H9 (cell line): ENCODE measurements at regions not wholly inside any gene's neighbourhood (a gene's known extent, or its start where the extent isn't known, plus 50 kb on each side); places are given as distances from the start of the nearest gene placed in this dataset.

ENCODE experiments used
- DNase-seq: peaks from one replicate; pipeline ENCODE4 v3.0.0-alpha.2; 2017
- H2AFZ ChIP-seq: one replicate; pipeline ENCODE4 v1.6.1; 2013; ENCODE audit warnings: mild to moderate bottlenecking, low read length, control low read depth, moderate library complexity
- H2AK5ac ChIP-seq: 2 replicates; pipeline ENCODE4 v1.6.1; 2013; ENCODE audit warnings: low read length, control low read depth, mixed read lengths; ENCODE audit not compliant: insufficient read length
- H2BK120ac ChIP-seq: one replicate; pipeline ENCODE4 v1.6.1; 2013; ENCODE audit warnings: low read depth, mild to moderate bottlenecking, low read length, control low read depth, inconsistent platforms; ENCODE audit not compliant: poor library complexity, severe bottlenecking
- H2BK12ac ChIP-seq: 2 replicates; pipeline ENCODE4 v1.6.1; 2013; ENCODE audit warnings: low read length, control low read depth, mixed read lengths, low read depth; ENCODE audit not compliant: insufficient read length
- H2BK15ac ChIP-seq: 2 replicates; pipeline ENCODE4 v1.6.1; 2013; ENCODE audit warnings: low read depth, low read length, control low read depth
- H2BK20ac ChIP-seq: one replicate; pipeline ENCODE4 v1.6.1; 2013; ENCODE audit warnings: low read depth, mild to moderate bottlenecking, low read length, control low read depth, inconsistent platforms; ENCODE audit not compliant: poor library complexity, severe bottlenecking
- H2BK5ac ChIP-seq: 2 replicates; pipeline ENCODE4 v1.6.1; 2013; ENCODE audit warnings: low read length, control low read depth, mixed read lengths; ENCODE audit not compliant: insufficient read length
- H3K14ac ChIP-seq: 2 replicates; pipeline ENCODE4 v1.6.1; 2013; ENCODE audit warnings: low read length, control low read depth; ENCODE audit not compliant: insufficient read depth
- H3K18ac ChIP-seq: 2 replicates; pipeline ENCODE4 v1.6.1; 2013; ENCODE audit warnings: low read depth, mild to moderate bottlenecking, mixed read lengths, low read length, control low read depth; ENCODE audit not compliant: insufficient read length
- H3K23ac ChIP-seq: 2 replicates; pipeline ENCODE4 v1.6.1; 2013; ENCODE audit warnings: low read length, control low read depth, mixed read lengths, low read depth; ENCODE audit not compliant: insufficient read length
- H3K23me2 ChIP-seq: 2 replicates; pipeline ENCODE4 v1.6.1; 2013; ENCODE audit warnings: low read depth, mild to moderate bottlenecking, mixed read lengths, low read length, control low read depth; ENCODE audit not compliant: insufficient read length, poor library complexity, severe bottlenecking
- H3K27ac ChIP-seq: 2 replicates; pipeline ENCODE4 v1.5.1; 2013; ENCODE audit warnings: low read length, control low read depth, mixed read lengths, low read depth; ENCODE audit not compliant: insufficient read length
- H3K27me3 ChIP-seq: 2 replicates; pipeline ENCODE4 v1.6.1; 2013; ENCODE audit warnings: low read length, control low read depth, inconsistent platforms; ENCODE audit not compliant: insufficient read depth
- H3K4ac ChIP-seq: 2 replicates; pipeline ENCODE4 v1.6.1; 2013; ENCODE audit warnings: low read depth, mild to moderate bottlenecking, control low read depth, inconsistent platforms, low read length, moderate library complexity
- H3K4me1 ChIP-seq: 2 replicates; pipeline ENCODE4 v1.6.1; 2013; ENCODE audit warnings: low read length, control low read depth, inconsistent platforms; ENCODE audit not compliant: insufficient read depth
- H3K4me2 ChIP-seq: 2 replicates; pipeline ENCODE4 v1.6.1; 2013; ENCODE audit warnings: low read length, control low read depth, mixed read lengths; ENCODE audit not compliant: insufficient read length, insufficient read depth
- H3K56ac ChIP-seq: 2 replicates; pipeline ENCODE4 v1.6.1; 2013; ENCODE audit warnings: low read depth, mild to moderate bottlenecking, mixed read lengths, low read length, control low read depth; ENCODE audit not compliant: insufficient read length
- H3K79me1 ChIP-seq: 2 replicates; pipeline ENCODE4 v1.6.1; 2013; ENCODE audit warnings: low read depth, mild to moderate bottlenecking, moderate library complexity, low read length, control low read depth, inconsistent platforms; ENCODE audit not compliant: insufficient read depth, poor library complexity, severe bottlenecking
- H3K79me2 ChIP-seq: 2 replicates; pipeline ENCODE4 v1.6.1; 2013; ENCODE audit warnings: low read length, control low read depth, inconsistent platforms; ENCODE audit not compliant: insufficient read depth
- H3K9ac ChIP-seq: 2 replicates; pipeline ENCODE4 v1.6.1; 2013; ENCODE audit warnings: low read length, control low read depth, mixed read lengths; ENCODE audit not compliant: insufficient read length; ENCODE audit errors: extremely low read depth
- H3K9me3 ChIP-seq: one replicate; pipeline ENCODE4 v1.6.1; 2013; ENCODE audit warnings: low read depth, low read length, inconsistent platforms; ENCODE audit not compliant: control insufficient read depth
- H3T11ph ChIP-seq: one replicate; pipeline ENCODE4 v1.6.1; 2013; ENCODE audit warnings: mild to moderate bottlenecking, low read length, control low read depth, inconsistent platforms
- H4K20me1 ChIP-seq: one replicate; pipeline ENCODE4 v1.6.1; 2013; ENCODE audit not compliant: control insufficient read depth, insufficient read length, insufficient read depth
- H4K5ac ChIP-seq: 2 replicates; pipeline ENCODE4 v1.6.1; 2013; ENCODE audit warnings: low read depth, mild to moderate bottlenecking, mixed read lengths, low read length, control low read depth; ENCODE audit not compliant: insufficient read length
- H4K8ac ChIP-seq: replicated peaks from 2 replicates; pipeline ENCODE4 v1.6.1; 2013; ENCODE audit warnings: low read length, control low read depth, mixed read lengths, low read depth; ENCODE audit not compliant: insufficient read length
- H4K91ac ChIP-seq: 2 replicates; pipeline ENCODE4 v1.6.1; 2013; ENCODE audit warnings: low read depth, mild to moderate bottlenecking, moderate library complexity, mixed read lengths, low read length, control low read depth; ENCODE audit not compliant: insufficient read length
- H3K27ac Mint-ChIP-seq, 3 experiments: 2 replicates in 2 of 3; 3 replicates in 1 of 3; pipeline ENCODE4 v1.8.0; 2020 to 2021; ENCODE audit warnings: mixed read lengths in 3 of 3, mild to moderate bottlenecking in 1 of 3, moderate library complexity in 1 of 3
- H3K27me3 Mint-ChIP-seq: 2 replicates; pipeline ENCODE4 v1.8.0; 2021; ENCODE audit warnings: low read depth, mild to moderate bottlenecking, moderate library complexity, mixed read lengths
- H3K36me3 Mint-ChIP-seq, 3 experiments: 2 replicates in 2 of 3; 3 replicates in 1 of 3; pipeline ENCODE4 v1.8.0; 2020 to 2021; ENCODE audit warnings: low read depth in 3 of 3, mixed read lengths in 3 of 3; ENCODE audit not compliant: insufficient read depth in 1 of 3
- H3K4me1 Mint-ChIP-seq, 2 experiments: 2 replicates each; pipeline ENCODE4 v1.8.0; 2020; ENCODE audit warnings: mixed read lengths in 2 of 2
- H3K4me3 Mint-ChIP-seq, 2 experiments: 2 replicates in 1 of 2; 3 replicates in 1 of 2; pipeline ENCODE4 v1.8.0; 2020 to 2021; ENCODE audit warnings: mild to moderate bottlenecking in 2 of 2, mixed read lengths in 2 of 2, moderate library complexity in 1 of 2
- H3K9me3 Mint-ChIP-seq, 2 experiments: 2 replicates in 1 of 2; 3 replicates in 1 of 2; pipeline ENCODE4 v1.8.0; 2020; ENCODE audit warnings: mild to moderate bottlenecking in 2 of 2, mixed read lengths in 2 of 2, moderate library complexity in 1 of 2
- CTCF ChIP-seq: fragments of 200-600 bp; sonication (generic); conservative IDR thresholded peaks from 3 replicates; pipeline ENCODE4 v1.8.0; 2021; ENCODE audit warnings: antibody characterized with exemption, mild to moderate bottlenecking
- WGBS: extraction: QIAGEN DNeasy Blood & Tissue Kit; methylation state at CpG from one replicate; pipeline ENCODE4 v1.1.7; 2013; ENCODE audit warnings: missing lambda C conversion rate, low lambda C conversion rate, mixed read lengths; ENCODE audit not compliant: insufficient read length; ENCODE audit errors: extremely low coverage; 5-methylcytosine and 5-hydroxymethylcytosine counted together

- H4K91ac ChIP-seq, result no peak overlapping the region
- no peak overlapping the region for H3K56ac ChIP-seq
- H3K14ac ChIP-seq, result no peak overlapping the region
- no peak overlapping the region for H2BK5ac ChIP-seq
- DNase-seq, result no peak
- H3K9me3 ChIP-seq, result no peaks in the 10 kb centered on the region
- H2AK5ac ChIP-seq, result no peak overlapping the region
- no peaks in the 10 kb centered on the region for H3K79me1 ChIP-seq
- no peak overlapping the region for H3T11ph ChIP-seq
- no peaks in the 10 kb centered on the region for H3K79me2 ChIP-seq
- no peak overlapping the region for H3K18ac ChIP-seq
- H4K20me1 ChIP-seq, result no peaks in the 10 kb centered on the region
- H3K27ac ChIP-seq, result no peak overlapping the region
- H3K23ac ChIP-seq, result no peak overlapping the region
- peaks cover 2 to 6% of the 10 kb centered on the region in 2 experiments for H3K4me1 Mint-ChIP-seq
- no peaks in the 10 kb centered on the region for H3K4me1 ChIP-seq
- H2BK20ac ChIP-seq, result no peak overlapping the region
- H2AFZ ChIP-seq, result no peak overlapping the region
- H2BK15ac ChIP-seq, result no peak overlapping the region
- H3K9ac ChIP-seq, result no peak overlapping the region
- H2BK120ac ChIP-seq, result no peak overlapping the region
- no peaks in the 10 kb centered on the region for H3K27me3 ChIP-seq
- no peak overlapping the region for H3K27ac Mint-ChIP-seq
- H3K4me3 Mint-ChIP-seq, result no peak overlapping the region
- no peak overlapping the region for H3K4ac ChIP-seq
- no peak overlapping the region for H4K5ac ChIP-seq
- H3K4me2 ChIP-seq, result no peak overlapping the region
- peaks cover 3 to 6% of the 10 kb centered on the region in 2 experiments; a peak in 2 of 5 replicates for H3K9me3 Mint-ChIP-seq
- H3K27me3 Mint-ChIP-seq, result no peaks in the 10 kb centered on the region
- no peak overlapping the region for H2BK12ac ChIP-seq
- H3K23me2 ChIP-seq, result no peaks in the 10 kb centered on the region
- TF ChIP-seq CTCF, result no peak
- no CpG with 5 or more reads among the region's 3 CpGs for WGBS
- H4K8ac ChIP-seq, result no peak overlapping the region
- peaks cover 0 to 10% (median 5%) of the 10 kb centered on the region in 3 experiments; a peak in 5 of 7 replicates for H3K36me3 Mint-ChIP-seq
Observed at GRCh38 chr16:52229471-52229870, 317.5 kb downstream of the TOX3 start.
